H9 (cell line): ENCODE measurements at regions not wholly inside any gene's neighbourhood (a gene's known extent, or its start where the extent isn't known, plus 50 kb on each side); places are given as distances from the start of the nearest gene placed in this dataset.

Experiments used
- DNase-seq: peaks from one replicate; pipeline ENCODE4 v3.0.0-alpha.2; 2017
- H2AFZ ChIP-seq: one replicate; pipeline ENCODE4 v1.6.1; 2013; ENCODE audit warnings: mild to moderate bottlenecking, low read length, control low read depth, moderate library complexity
- H2AK5ac ChIP-seq: 2 replicates; pipeline ENCODE4 v1.6.1; 2013; ENCODE audit warnings: low read length, control low read depth, mixed read lengths; ENCODE audit not compliant: insufficient read length
- H2BK120ac ChIP-seq: one replicate; pipeline ENCODE4 v1.6.1; 2013; ENCODE audit warnings: low read depth, mild to moderate bottlenecking, low read length, control low read depth, inconsistent platforms; ENCODE audit not compliant: poor library complexity, severe bottlenecking
- H2BK12ac ChIP-seq: 2 replicates; pipeline ENCODE4 v1.6.1; 2013; ENCODE audit warnings: low read length, control low read depth, mixed read lengths, low read depth; ENCODE audit not compliant: insufficient read length
- H2BK15ac ChIP-seq: 2 replicates; pipeline ENCODE4 v1.6.1; 2013; ENCODE audit warnings: low read depth, low read length, control low read depth
- H2BK20ac ChIP-seq: one replicate; pipeline ENCODE4 v1.6.1; 2013; ENCODE audit warnings: low read depth, mild to moderate bottlenecking, low read length, control low read depth, inconsistent platforms; ENCODE audit not compliant: poor library complexity, severe bottlenecking
- H2BK5ac ChIP-seq: 2 replicates; pipeline ENCODE4 v1.6.1; 2013; ENCODE audit warnings: low read length, control low read depth, mixed read lengths; ENCODE audit not compliant: insufficient read length
- H3K14ac ChIP-seq: 2 replicates; pipeline ENCODE4 v1.6.1; 2013; ENCODE audit warnings: low read length, control low read depth; ENCODE audit not compliant: insufficient read depth
- H3K18ac ChIP-seq: 2 replicates; pipeline ENCODE4 v1.6.1; 2013; ENCODE audit warnings: low read depth, mild to moderate bottlenecking, mixed read lengths, low read length, control low read depth; ENCODE audit not compliant: insufficient read length
- H3K23ac ChIP-seq: 2 replicates; pipeline ENCODE4 v1.6.1; 2013; ENCODE audit warnings: low read length, control low read depth, mixed read lengths, low read depth; ENCODE audit not compliant: insufficient read length
- H3K23me2 ChIP-seq: 2 replicates; pipeline ENCODE4 v1.6.1; 2013; ENCODE audit warnings: low read depth, mild to moderate bottlenecking, mixed read lengths, low read length, control low read depth; ENCODE audit not compliant: insufficient read length, poor library complexity, severe bottlenecking
- H3K27ac ChIP-seq: 2 replicates; pipeline ENCODE4 v1.5.1; 2013; ENCODE audit warnings: low read length, control low read depth, mixed read lengths, low read depth; ENCODE audit not compliant: insufficient read length
- H3K27me3 ChIP-seq: 2 replicates; pipeline ENCODE4 v1.6.1; 2013; ENCODE audit warnings: low read length, control low read depth, inconsistent platforms; ENCODE audit not compliant: insufficient read depth
- H3K4ac ChIP-seq: 2 replicates; pipeline ENCODE4 v1.6.1; 2013; ENCODE audit warnings: low read depth, mild to moderate bottlenecking, control low read depth, inconsistent platforms, low read length, moderate library complexity
- H3K4me1 ChIP-seq: 2 replicates; pipeline ENCODE4 v1.6.1; 2013; ENCODE audit warnings: low read length, control low read depth, inconsistent platforms; ENCODE audit not compliant: insufficient read depth
- H3K4me2 ChIP-seq: 2 replicates; pipeline ENCODE4 v1.6.1; 2013; ENCODE audit warnings: low read length, control low read depth, mixed read lengths; ENCODE audit not compliant: insufficient read length, insufficient read depth
- H3K56ac ChIP-seq: 2 replicates; pipeline ENCODE4 v1.6.1; 2013; ENCODE audit warnings: low read depth, mild to moderate bottlenecking, mixed read lengths, low read length, control low read depth; ENCODE audit not compliant: insufficient read length
- H3K79me1 ChIP-seq: 2 replicates; pipeline ENCODE4 v1.6.1; 2013; ENCODE audit warnings: low read depth, mild to moderate bottlenecking, moderate library complexity, low read length, control low read depth, inconsistent platforms; ENCODE audit not compliant: insufficient read depth, poor library complexity, severe bottlenecking
- H3K79me2 ChIP-seq: 2 replicates; pipeline ENCODE4 v1.6.1; 2013; ENCODE audit warnings: low read length, control low read depth, inconsistent platforms; ENCODE audit not compliant: insufficient read depth
- H3K9ac ChIP-seq: 2 replicates; pipeline ENCODE4 v1.6.1; 2013; ENCODE audit warnings: low read length, control low read depth, mixed read lengths; ENCODE audit not compliant: insufficient read length; ENCODE audit errors: extremely low read depth
- H3K9me3 ChIP-seq: one replicate; pipeline ENCODE4 v1.6.1; 2013; ENCODE audit warnings: low read depth, low read length, inconsistent platforms; ENCODE audit not compliant: control insufficient read depth
- H3T11ph ChIP-seq: one replicate; pipeline ENCODE4 v1.6.1; 2013; ENCODE audit warnings: mild to moderate bottlenecking, low read length, control low read depth, inconsistent platforms
- H4K20me1 ChIP-seq: one replicate; pipeline ENCODE4 v1.6.1; 2013; ENCODE audit not compliant: control insufficient read depth, insufficient read length, insufficient read depth
- H4K5ac ChIP-seq: 2 replicates; pipeline ENCODE4 v1.6.1; 2013; ENCODE audit warnings: low read depth, mild to moderate bottlenecking, mixed read lengths, low read length, control low read depth; ENCODE audit not compliant: insufficient read length
- H4K8ac ChIP-seq: replicated peaks from 2 replicates; pipeline ENCODE4 v1.6.1; 2013; ENCODE audit warnings: low read length, control low read depth, mixed read lengths, low read depth; ENCODE audit not compliant: insufficient read length
- H4K91ac ChIP-seq: 2 replicates; pipeline ENCODE4 v1.6.1; 2013; ENCODE audit warnings: low read depth, mild to moderate bottlenecking, moderate library complexity, mixed read lengths, low read length, control low read depth; ENCODE audit not compliant: insufficient read length
- H3K27ac Mint-ChIP-seq, 3 experiments: 2 replicates in 2 of 3; 3 replicates in 1 of 3; pipeline ENCODE4 v1.8.0; 2020 to 2021; ENCODE audit warnings: mixed read lengths in 3 of 3, mild to moderate bottlenecking in 1 of 3, moderate library complexity in 1 of 3
- H3K27me3 Mint-ChIP-seq: 2 replicates; pipeline ENCODE4 v1.8.0; 2021; ENCODE audit warnings: low read depth, mild to moderate bottlenecking, moderate library complexity, mixed read lengths
- H3K36me3 Mint-ChIP-seq, 3 experiments: 2 replicates in 2 of 3; 3 replicates in 1 of 3; pipeline ENCODE4 v1.8.0; 2020 to 2021; ENCODE audit warnings: low read depth in 3 of 3, mixed read lengths in 3 of 3; ENCODE audit not compliant: insufficient read depth in 1 of 3
- H3K4me1 Mint-ChIP-seq, 2 experiments: 2 replicates each; pipeline ENCODE4 v1.8.0; 2020; ENCODE audit warnings: mixed read lengths in 2 of 2
- H3K4me3 Mint-ChIP-seq, 2 experiments: 2 replicates in 1 of 2; 3 replicates in 1 of 2; pipeline ENCODE4 v1.8.0; 2020 to 2021; ENCODE audit warnings: mild to moderate bottlenecking in 2 of 2, mixed read lengths in 2 of 2, moderate library complexity in 1 of 2
- H3K9me3 Mint-ChIP-seq, 2 experiments: 2 replicates in 1 of 2; 3 replicates in 1 of 2; pipeline ENCODE4 v1.8.0; 2020; ENCODE audit warnings: mild to moderate bottlenecking in 2 of 2, mixed read lengths in 2 of 2, moderate library complexity in 1 of 2
- WGBS: extraction: QIAGEN DNeasy Blood & Tissue Kit; methylation state at CpG from one replicate; pipeline ENCODE4 v1.1.7; 2013; ENCODE audit warnings: missing lambda C conversion rate, low lambda C conversion rate, mixed read lengths; ENCODE audit not compliant: insufficient read length; ENCODE audit errors: extremely low coverage; 5-methylcytosine and 5-hydroxymethylcytosine counted together
- TF ChIP-seq, protein P1 (sequence below): fragments of 200-600 bp; sonication (generic); conservative IDR thresholded peaks from 3 replicates; pipeline ENCODE4 v1.8.0; 2021; ENCODE audit warnings: antibody characterized with exemption, mild to moderate bottlenecking

GRCh38 chr10:90447831-90448230 is 410.0 kb downstream of the HTR7 start:
- no peaks in the 10 kb centered on the region for H4K20me1 ChIP-seq
- no peak overlapping the region for H4K8ac ChIP-seq
- H3K9ac ChIP-seq = no peak overlapping the region
- H3K18ac ChIP-seq = no peak overlapping the region
- no peak overlapping the region for H2BK20ac ChIP-seq
- no peak overlapping the region for H3K4ac ChIP-seq
- no peaks in the 10 kb centered on the region for H3K4me1 ChIP-seq
- H4K5ac ChIP-seq = no peak overlapping the region
- H3K27me3 Mint-ChIP-seq = no peaks in the 10 kb centered on the region
- no CpG with 5 or more reads among the region's 3 CpGs for whole genome bisulfite sequencing
- TF ChIP-seq, protein P1, sequence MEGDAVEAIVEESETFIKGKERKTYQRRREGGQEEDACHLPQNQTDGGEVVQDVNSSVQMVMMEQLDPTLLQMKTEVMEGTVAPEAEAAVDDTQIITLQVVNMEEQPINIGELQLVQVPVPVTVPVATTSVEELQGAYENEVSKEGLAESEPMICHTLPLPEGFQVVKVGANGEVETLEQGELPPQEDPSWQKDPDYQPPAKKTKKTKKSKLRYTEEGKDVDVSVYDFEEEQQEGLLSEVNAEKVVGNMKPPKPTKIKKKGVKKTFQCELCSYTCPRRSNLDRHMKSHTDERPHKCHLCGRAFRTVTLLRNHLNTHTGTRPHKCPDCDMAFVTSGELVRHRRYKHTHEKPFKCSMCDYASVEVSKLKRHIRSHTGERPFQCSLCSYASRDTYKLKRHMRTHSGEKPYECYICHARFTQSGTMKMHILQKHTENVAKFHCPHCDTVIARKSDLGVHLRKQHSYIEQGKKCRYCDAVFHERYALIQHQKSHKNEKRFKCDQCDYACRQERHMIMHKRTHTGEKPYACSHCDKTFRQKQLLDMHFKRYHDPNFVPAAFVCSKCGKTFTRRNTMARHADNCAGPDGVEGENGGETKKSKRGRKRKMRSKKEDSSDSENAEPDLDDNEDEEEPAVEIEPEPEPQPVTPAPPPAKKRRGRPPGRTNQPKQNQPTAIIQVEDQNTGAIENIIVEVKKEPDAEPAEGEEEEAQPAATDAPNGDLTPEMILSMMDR = no peak
- H3K27me3 ChIP-seq = no peaks in the 10 kb centered on the region
- H3K14ac ChIP-seq = no peak overlapping the region
- no peak overlapping the region for H2BK120ac ChIP-seq
- H3K79me1 ChIP-seq = no peaks in the 10 kb centered on the region
- no peaks in the 10 kb centered on the region for H3K23me2 ChIP-seq
- H2BK12ac ChIP-seq = no peak overlapping the region
- no peak overlapping the region for H3K4me2 ChIP-seq
- no peak overlapping the region for H3K27ac Mint-ChIP-seq
- H3K9me3 Mint-ChIP-seq = peaks cover 0 to 11% of the 10 kb centered on the region in 2 experiments; a peak in 3 of 5 replicates
- no peak overlapping the region for H2AFZ ChIP-seq
- no peak overlapping the region for H3T11ph ChIP-seq
- H3K4me3 Mint-ChIP-seq = no peak overlapping the region
- no peak overlapping the region for H3K56ac ChIP-seq
- 0 out of 4 replicates have a peak, but pooled peaks cover 0 to 5% of the 10 kb centered on the region in 2 experiments for H3K4me1 Mint-ChIP-seq
- no peak overlapping the region for H2AK5ac ChIP-seq
- no peaks in the 10 kb centered on the region for H3K79me2 ChIP-seq
- H3K36me3 Mint-ChIP-seq = peaks cover 0 to 7% (median 0%) of the 10 kb centered on the region in 3 experiments; a peak in 1 of 7 replicates
- no peak overlapping the region for H2BK15ac ChIP-seq
- H3K9me3 ChIP-seq = no peaks in the 10 kb centered on the region
- DNase-seq = no peak
- H4K91ac ChIP-seq = no peak overlapping the region
- H3K27ac ChIP-seq = no peak overlapping the region
- no peak overlapping the region for H3K23ac ChIP-seq
- H2BK5ac ChIP-seq = no peak overlapping the region
